Right cardiac atrium (tissue), 5 donors: ENCODE measurements at regions not wholly inside any gene's neighbourhood (a gene's known extent, or its start where the extent isn't known, plus 50 kb on each side); places are given as distances from the start of the nearest gene placed in this dataset.

Experiments
- ATAC-seq, 2 donors: fragments of 200-7000 bp; cut with Tn5 transposase; one replicate each; pipeline versions ENCODE4 v1.8.0 to v1.9.1; 2020; ENCODE audit warnings: moderate library complexity in 2 of 2, mild to moderate bottlenecking in 1 of 2
- DNase-seq, 3 donors: peaks; one replicate each; pipeline ENCODE4 v3.0.0-alpha.2; 2020
- H3K27ac ChIP-seq: one replicate; pipeline ENCODE4 v1.5.1; 2013; ENCODE audit warnings: mild to moderate bottlenecking, low read length, control low read depth, moderate library complexity
- H3K27me3 ChIP-seq: one replicate; pipeline ENCODE4 v1.6.1; 2013; ENCODE audit not compliant: control insufficient read depth, insufficient read depth
- H3K4me1 ChIP-seq: one replicate; pipeline ENCODE4 v1.6.1; 2013; ENCODE audit warnings: low read length; ENCODE audit not compliant: control insufficient read depth, insufficient read depth
- H3K4me3 ChIP-seq: one replicate; pipeline ENCODE4 v1.5.1; 2013; ENCODE audit warnings: low read length, control low read depth
- H3K9me3 ChIP-seq: one replicate; pipeline ENCODE4 v1.6.1; 2013; ENCODE audit warnings: low read length; ENCODE audit not compliant: control insufficient read depth
- WGBS: extraction: QIAGEN DNeasy Blood & Tissue Kit; methylation state at CpG from one replicate; pipeline ENCODE4 v1.1.7; 2013; 5-methylcytosine and 5-hydroxymethylcytosine counted together
- intact Hi-C, 4 donors: fragments of 100-400 bp; cut with DNase I; formaldehyde crosslinking; loops; one replicate each; pipeline versions ENCODE4 v1.11.0 to v1.14.0; 2022 to 2023
- donor health status: healthy with polysubstance abuse.
- donor health status: DM: no; HTN: yes; CAD: no.
- donor health status: DM: no; HTN: no; CAD: no.
- donor health status: DM: no; HTN: yes; CAD: no; lungs with severe emphysema.
- donor health status: DM: yes; HTN: yes; CAD: no.

GRCh38 chr18:67007999-67008398 is 404.1 kb upstream of the CDH19 start:
- no peak overlapping the region for H3K4me3 ChIP-seq
- H3K27me3 ChIP-seq: no peaks in the 10 kb centered on the region
- no peaks in the 10 kb centered on the region for H3K9me3 ChIP-seq
- intact Hi-C loops: no loop called here
- no peak overlapping the region for H3K27ac ChIP-seq
- WGBS: 76% methylated on average over 1 of the region's 1 CpG
- H3K4me1 ChIP-seq: no peaks in the 10 kb centered on the region
- no peak for ATAC-seq
- DNase-seq: no peak

GRCh38 chr18:67007085-67007484 is 403.2 kb upstream of the CDH19 start:
- H3K4me1 ChIP-seq: no peaks in the 10 kb centered on the region
- H3K9me3 ChIP-seq: no peaks in the 10 kb centered on the region
- no peak for ATAC-seq
- no peak overlapping the region for H3K27ac ChIP-seq
- no peak for DNase-seq
- no peak overlapping the region for H3K4me3 ChIP-seq
- WGBS: 86% methylated on average over 1 of the region's 1 CpG
- no peaks in the 10 kb centered on the region for H3K27me3 ChIP-seq
- intact Hi-C loops: no loop called here

GRCh38 chr18:67001052-67001451 is 397.2 kb upstream of the CDH19 start:
- H3K9me3 ChIP-seq: no peaks in the 10 kb centered on the region
- intact Hi-C loops: no loop called here

GRCh38 chr18:66999003-66999402 is 395.1 kb upstream of the CDH19 start:
- intact Hi-C loops: no loop called here
- H3K4me3 ChIP-seq: no peak overlapping the region
- ATAC-seq (no peak), DNase-seq (no peak)
- no peaks in the 10 kb centered on the region for H3K9me3 ChIP-seq
- H3K27me3 ChIP-seq: no peaks in the 10 kb centered on the region
- H3K4me1 ChIP-seq: no peaks in the 10 kb centered on the region
- no peak overlapping the region for H3K27ac ChIP-seq

More at GRCh38 chr18:67001052-67001451, 397.2 kb upstream of the CDH19 start:
- H3K27me3 ChIP-seq: no peaks in the 10 kb centered on the region
- DNase-seq (no peak), ATAC-seq (no peak)
- H3K4me3 ChIP-seq: no peak overlapping the region
- WGBS: 68% methylated on average over 4 of the region's 4 CpGs
- H3K4me1 ChIP-seq: no peaks in the 10 kb centered on the region
- H3K27ac ChIP-seq: no peak overlapping the region

GRCh38 chr18:66995270-66995669 is 391.4 kb upstream of the CDH19 start:
- no peaks in the 10 kb centered on the region for H3K4me1 ChIP-seq
- 85% methylated on average over 2 of the region's 2 CpGs for WGBS
- ATAC-seq (no peak), DNase-seq (no peak)
- H3K27me3 ChIP-seq: no peaks in the 10 kb centered on the region
- intact Hi-C loops: no loop called here
- no peak overlapping the region for H3K4me3 ChIP-seq
- H3K27ac ChIP-seq: no peak overlapping the region
- no peaks in the 10 kb centered on the region for H3K9me3 ChIP-seq

- H3K4me1 ChIP-seq: no peaks in the 10 kb centered on the region
- no peak for ATAC-seq
- no peak overlapping the region for H3K4me3 ChIP-seq
- H3K27ac ChIP-seq: no peak overlapping the region
- no peaks in the 10 kb centered on the region for H3K27me3 ChIP-seq
- WGBS: 81% methylated on average over 2 of the region's 2 CpGs
- intact Hi-C loops: no loop called here
- no peaks in the 10 kb centered on the region for H3K9me3 ChIP-seq
- no peak for DNase-seq
These were observed 390.9 kb upstream of the CDH19 start for GRCh38 chr18:66994790-66995189.

GRCh38 chr18:66993492-66993891 is 389.6 kb upstream of the CDH19 start:
- no peaks in the 10 kb centered on the region for H3K27me3 ChIP-seq
- no peak overlapping the region for H3K4me3 ChIP-seq
- intact Hi-C loops: no loop called here
- no peak for DNase-seq
- H3K9me3 ChIP-seq: no peaks in the 10 kb centered on the region
- H3K4me1 ChIP-seq: no peaks in the 10 kb centered on the region
- ATAC-seq: no peak
- no peak overlapping the region for H3K27ac ChIP-seq

GRCh38 chr18:66990909-66991308 is 387.0 kb upstream of the CDH19 start:
- no peak for ATAC-seq
- DNase-seq: no peak
- Histone ChIP-seq H3K9me3 (no peaks in the 10 kb centered on the region), H3K4me3 (no peak overlapping the region), H3K27ac (no peak overlapping the region), H3K4me1 (no peaks in the 10 kb centered on the region), H3K27me3 (no peaks in the 10 kb centered on the region)
- intact Hi-C loops: no loop called here
- 88% methylated on average over 6 of the region's 6 CpGs for whole genome bisulfite sequencing

GRCh38 chr18:66979009-66979408 is 375.1 kb upstream of the CDH19 start:
- Histone ChIP-seq H3K4me3 (no peak overlapping the region), H3K27me3 (no peaks in the 10 kb centered on the region), H3K4me1 (no peaks in the 10 kb centered on the region), H3K27ac (no peak overlapping the region), H3K9me3 (no peaks in the 10 kb centered on the region)
- DNase-seq (no peak), ATAC-seq (no peak)
- intact Hi-C loops: loop anchor here in 1 of 4 donors (10.0 kb wide), 1 partner anchor 64 kb away; no protein-coding TSS in a partner anchor

GRCh38 chr18:66972681-66973080 is 368.8 kb upstream of the CDH19 start:
- Histone ChIP-seq H3K4me3 (no peak overlapping the region), H3K9me3 (no peaks in the 10 kb centered on the region), H3K27me3 (no peaks in the 10 kb centered on the region), H3K4me1 (no peaks in the 10 kb centered on the region), H3K27ac (no peak overlapping the region)
- ATAC-seq (no peak), DNase-seq (no peak)
- intact Hi-C loops: loop anchor here in 1 of 4 donors (10.0 kb wide), 1 partner anchor 58 kb away; no protein-coding TSS in a partner anchor
- 35% methylated on average over 1 of the region's 1 CpG for WGBS

GRCh38 chr18:66971960-66972359 is 368.1 kb upstream of the CDH19 start:
- Histone ChIP-seq H3K9me3 (no peaks in the 10 kb centered on the region), H3K4me1 (no peaks in the 10 kb centered on the region), H3K4me3 (no peak overlapping the region), H3K27ac (no peak overlapping the region), H3K27me3 (no peaks in the 10 kb centered on the region)
- no peak for ATAC-seq
- DNase-seq: no peak
- 29% methylated on average over 3 of the region's 3 CpGs for WGBS
- intact Hi-C loops: loop anchor here in 1 of 4 donors (10.0 kb wide), 1 partner anchor 57 kb away; no protein-coding TSS in a partner anchor

- no peak for ATAC-seq
- Histone ChIP-seq H3K9me3 (no peaks in the 10 kb centered on the region), H3K27ac (no peak overlapping the region), H3K4me1 (no peaks in the 10 kb centered on the region), H3K4me3 (no peak overlapping the region), H3K27me3 (no peaks in the 10 kb centered on the region)
- intact Hi-C loops: no loop called here
- WGBS: 89% methylated on average over 7 of the region's 7 CpGs
- no peak for DNase-seq
These were observed 362.3 kb upstream of the CDH19 start for GRCh38 chr18:66966171-66966570.
